Large intestine (tissue), 3 donors: ENCODE measurements at regions not wholly inside any gene's neighbourhood (a gene's known extent, or its start where the extent isn't known, plus 50 kb on each side); places are given as distances from the start of the nearest gene placed in this dataset.

Source experiments
- DNase-seq, 2 donors: peaks; one replicate each; pipeline versions ENCODE4 v3.0.0 to v3.0.0-alpha.2; 2013
- H3K27ac ChIP-seq: one replicate; pipeline ENCODE4 v1.5.1; 2013; ENCODE audit warnings: low read length
- H3K27me3 ChIP-seq: 2 replicates; pipeline ENCODE4 v1.6.1; 2013; ENCODE audit warnings: low read length; ENCODE audit not compliant: control insufficient read depth, insufficient read depth
- H3K36me3 ChIP-seq: 2 replicates; pipeline ENCODE4 v1.6.1; 2013; ENCODE audit warnings: low read length; ENCODE audit not compliant: control insufficient read depth, insufficient read depth
- H3K4me1 ChIP-seq: one replicate; pipeline ENCODE4 v1.6.1; 2013; ENCODE audit warnings: low read length; ENCODE audit not compliant: control insufficient read depth, insufficient read depth
- H3K4me3 ChIP-seq: one replicate; pipeline ENCODE4 v1.5.1; 2013; ENCODE audit warnings: low read length
- H3K9me3 ChIP-seq: one replicate; pipeline ENCODE4 v1.6.1; 2013; ENCODE audit warnings: mild to moderate bottlenecking, low read depth, low read length, moderate library complexity; ENCODE audit not compliant: control insufficient read depth
- WGBS: methylation state at CpG from one replicate; pipeline ENCODE4 v1.1.5; 2013; ENCODE audit warnings: low lambda C conversion rate; ENCODE audit not compliant: insufficient coverage; 5-methylcytosine and 5-hydroxymethylcytosine counted together

- peaks cover 2% of the 10 kb centered on the region for H3K4me1 ChIP-seq
- no peaks in the 10 kb centered on the region for H3K9me3 ChIP-seq
- H3K4me3 ChIP-seq, result no peak overlapping the region
- H3K27ac ChIP-seq, result no peak overlapping the region
- WGBS, result 100% methylated on average over 1 of the region's 2 CpGs
- DNase-seq, result no peak
- no peaks in the 10 kb centered on the region for H3K36me3 ChIP-seq
- no peaks in the 10 kb centered on the region for H3K27me3 ChIP-seq
Measured at GRCh38 chr2:18784245-18784644, 194.9 kb upstream of the NT5C1B start.

GRCh38 chr2:18781541-18782280 is 192.3 kb upstream of the NT5C1B start:
- no peak overlapping the region for H3K4me3 ChIP-seq
- peaks cover 7% of the 10 kb centered on the region for H3K4me1 ChIP-seq
- no peaks in the 10 kb centered on the region for H3K36me3 ChIP-seq
- H3K9me3 ChIP-seq, result no peaks in the 10 kb centered on the region
- DNase-seq, result no peak
- no peaks in the 10 kb centered on the region for H3K27me3 ChIP-seq
- WGBS, result no CpG with 5 or more reads among the region's 1 CpG
- H3K27ac ChIP-seq, result no peak overlapping the region

GRCh38 chr2:18777250-18777812 is 188.0 kb upstream of the NT5C1B start:
- DNase-seq, result peak; percentile 29 to 68
- H3K4me3 ChIP-seq, result no peak overlapping the region
- peaks cover 12% of the 10 kb centered on the region for H3K4me1 ChIP-seq
- no peaks in the 10 kb centered on the region for H3K27me3 ChIP-seq
- no peaks in the 10 kb centered on the region for H3K9me3 ChIP-seq
- H3K36me3 ChIP-seq, result no peaks in the 10 kb centered on the region
- WGBS, result no CpG with 5 or more reads among the region's 2 CpGs
- peak overlapping the region; percentile 41 for H3K27ac ChIP-seq

- Histone ChIP-seq H3K4me3 (no peak overlapping the region), H3K36me3 (no peaks in the 10 kb centered on the region), H3K9me3 (no peaks in the 10 kb centered on the region), H3K4me1 (no peaks in the 10 kb centered on the region), H3K27me3 (no peaks in the 10 kb centered on the region), H3K27ac (no peak overlapping the region)
- no peak for DNase-seq
- WGBS, result 83% methylated on average over 1 of the region's 1 CpG
Measured at GRCh38 chr2:18771212-18771611, 181.8 kb upstream of the NT5C1B start.

- peak in 1 of 2 donors; percentile 40 for DNase-seq
- H3K27ac ChIP-seq, result no peak overlapping the region
- no CpG with 5 or more reads among the region's 1 CpG for WGBS
- H3K9me3 ChIP-seq, result no peaks in the 10 kb centered on the region
- H3K36me3 ChIP-seq, result no peaks in the 10 kb centered on the region
- H3K4me1 ChIP-seq, result peaks cover 10% of the 10 kb centered on the region
- no peaks in the 10 kb centered on the region for H3K27me3 ChIP-seq
- H3K4me3 ChIP-seq, result no peak overlapping the region
Measured at GRCh38 chr2:18763338-18763737, 174.0 kb upstream of the NT5C1B start.

GRCh38 chr2:18762667-18763066 is 173.3 kb upstream of the NT5C1B start:
- Histone ChIP-seq H3K4me1 (peaks cover 10% of the 10 kb centered on the region), H3K27me3 (no peaks in the 10 kb centered on the region), H3K9me3 (no peaks in the 10 kb centered on the region), H3K36me3 (no peaks in the 10 kb centered on the region), H3K4me3 (no peak overlapping the region), H3K27ac (no peak overlapping the region)
- no CpG with 5 or more reads among the region's 1 CpG for WGBS
- peak in 1 of 2 donors; percentile 19 for DNase-seq

GRCh38 chr2:18754286-18754685 is 164.9 kb upstream of the NT5C1B start:
- H3K36me3 ChIP-seq, result no peaks in the 10 kb centered on the region
- H3K27ac ChIP-seq, result no peak overlapping the region
- peaks cover 8% of the 10 kb centered on the region for H3K4me1 ChIP-seq
- WGBS, result no CpG with 5 or more reads among the region's 1 CpG
- no peak overlapping the region for H3K4me3 ChIP-seq
- no peaks in the 10 kb centered on the region for H3K27me3 ChIP-seq
- DNase-seq, result no peak
- no peaks in the 10 kb centered on the region for H3K9me3 ChIP-seq

- Histone ChIP-seq H3K4me1 (peaks cover 8% of the 10 kb centered on the region), H3K27ac (no peak overlapping the region), H3K4me3 (no peak overlapping the region), H3K36me3 (no peaks in the 10 kb centered on the region), H3K27me3 (no peaks in the 10 kb centered on the region), H3K9me3 (no peaks in the 10 kb centered on the region)
- whole genome bisulfite sequencing, result no CpG with 5 or more reads among the region's 4 CpGs
- no peak for DNase-seq
Measured at GRCh38 chr2:18753722-18754121, 164.4 kb upstream of the NT5C1B start.

- no CpG with 5 or more reads among the region's 6 CpGs for WGBS
- H3K27ac ChIP-seq, result no peak overlapping the region
- H3K27me3 ChIP-seq, result no peaks in the 10 kb centered on the region
Measured at GRCh38 chr2:18752667-18753422, 163.5 kb upstream of the NT5C1B start.

GRCh38 chr2:18752022-18752493 is 162.7 kb upstream of the NT5C1B start:
- Histone ChIP-seq H3K4me3 (no peak overlapping the region), H3K27ac (no peak overlapping the region), H3K36me3 (no peaks in the 10 kb centered on the region), H3K4me1 (peaks cover 8% of the 10 kb centered on the region), H3K9me3 (no peaks in the 10 kb centered on the region), H3K27me3 (no peaks in the 10 kb centered on the region)
- WGBS, result 56% methylated on average over 4 of the region's 10 CpGs
- DNase-seq, result peak in 1 of 2 donors; percentile 33

More at GRCh38 chr2:18752667-18753422, 163.5 kb upstream of the NT5C1B start:
- Histone ChIP-seq H3K4me3 (no peak overlapping the region), H3K9me3 (no peaks in the 10 kb centered on the region), H3K36me3 (no peaks in the 10 kb centered on the region), H3K4me1 (peaks cover 8% of the 10 kb centered on the region)
- no peak for DNase-seq
